ENCODE measurements at regions not wholly inside any gene's neighbourhood (a gene's known extent, or its start where the extent isn't known, plus 50 kb on each side); places are given as distances from the start of the nearest gene placed in this dataset.
"Not testable (repeated sequence)": the region's sequence is repeated elsewhere in the genome, so short reads cannot be mapped to it uniquely, and the experiment has no call there.

DNA sequence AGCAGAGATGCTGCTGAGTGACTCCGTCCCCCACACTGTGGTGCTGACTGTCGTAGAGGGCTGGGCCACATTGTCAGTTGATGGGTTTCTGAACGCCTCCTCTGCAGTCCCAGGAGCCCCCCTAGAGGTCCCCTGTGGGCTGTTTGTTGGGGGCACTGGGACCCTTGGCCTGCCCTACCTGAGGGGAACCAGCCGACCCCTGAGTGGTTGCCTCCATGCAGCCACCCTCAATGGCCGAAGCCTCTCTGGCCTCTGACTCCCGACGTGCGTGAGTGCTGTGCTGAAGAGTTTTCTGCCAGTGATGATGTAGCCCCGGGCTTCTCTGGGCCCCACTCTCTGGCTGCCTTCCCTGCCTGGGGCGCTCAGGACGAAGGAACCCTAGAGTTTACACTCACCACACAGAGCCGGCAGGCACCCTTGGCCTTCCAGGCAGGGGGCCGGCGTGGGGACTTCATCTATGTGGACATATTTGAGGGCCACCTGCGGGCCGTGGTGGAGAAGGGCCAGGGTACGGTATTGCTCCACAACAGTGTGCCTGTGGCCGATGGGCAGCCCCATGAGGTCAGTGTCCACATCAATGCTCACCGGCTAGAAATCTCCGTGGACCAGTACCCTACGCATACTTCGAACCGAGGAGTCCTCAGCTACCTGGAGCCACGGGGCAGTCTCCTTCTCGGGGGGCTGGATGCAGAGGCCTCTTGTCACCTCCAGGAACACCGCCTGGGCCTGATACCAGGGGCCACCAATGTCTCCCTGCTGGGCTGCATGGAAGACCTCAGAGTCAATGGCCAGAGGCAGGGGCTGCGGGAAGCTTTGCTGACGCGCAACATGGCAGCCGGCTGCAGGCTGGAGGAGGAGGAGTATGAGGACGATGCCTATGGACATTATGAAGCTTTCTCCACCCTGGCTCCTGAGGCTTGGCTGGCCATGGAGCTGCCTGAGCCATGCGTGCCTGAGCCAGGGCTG, 181.1 kb downstream of the TBC1D2B start:
- not testable (repeated sequence) for DNase-seq

- DNase-seq = no peak
Observed at GRCh38 chr15:77895742-77896141, 181.8 kb downstream of the TBC1D2B start.

DNA sequence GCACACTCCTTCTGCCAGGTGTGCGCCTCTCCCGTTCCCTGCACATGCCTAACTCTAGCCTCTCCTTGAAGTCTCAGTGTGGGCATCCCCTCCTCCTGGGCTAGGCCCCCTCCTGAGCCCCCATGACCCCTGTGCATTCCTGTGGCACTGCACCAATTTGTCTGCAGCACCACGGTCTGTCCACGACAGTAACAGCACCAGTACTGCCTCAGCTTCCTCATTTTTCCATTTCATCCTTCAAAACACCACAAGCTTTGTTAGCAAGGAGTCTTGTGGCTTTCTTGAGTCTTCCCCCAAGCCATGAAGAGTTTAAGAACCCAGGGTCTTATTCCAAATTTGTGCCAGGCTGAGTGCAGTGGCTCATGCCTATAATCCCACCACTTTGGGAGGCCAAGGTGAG, 182.4 kb downstream of the TBC1D2B start:
- DNase-seq = not testable (repeated sequence)

GRCh38 chr15:77893671-77894640, 183.6 kb downstream of the TBC1D2B start:
- DNase-seq = not testable (repeated sequence)

DNA sequence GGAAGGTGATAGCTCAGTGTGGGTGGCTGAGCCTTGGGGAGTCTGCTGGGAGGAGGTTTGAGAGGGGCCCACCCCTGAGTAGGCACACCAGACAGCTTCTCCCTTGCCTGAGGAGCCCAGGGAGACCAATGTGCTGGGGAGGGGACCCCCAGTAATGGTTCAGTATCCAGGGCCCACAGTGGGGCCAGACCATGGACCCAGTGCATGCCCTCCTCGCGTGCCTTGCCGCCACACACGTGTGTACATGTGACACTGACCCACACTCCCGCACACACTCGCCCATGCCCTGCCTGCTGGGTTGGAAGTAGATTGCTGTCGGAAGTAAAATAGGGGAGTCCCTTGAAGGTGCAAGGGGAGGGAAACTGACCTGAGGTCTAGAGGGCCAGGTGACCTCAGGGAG, 184.3 kb downstream of the TBC1D2B start:
- DNase-seq = not testable (repeated sequence)

- no peak for DNase-seq
Observed at GRCh38 chr15:77892335-77892734, 185.2 kb downstream of the TBC1D2B start.

GRCh38 chr15:77891862-77892261, 185.6 kb downstream of the TBC1D2B start:
- not testable (repeated sequence) for DNase-seq

DNA sequence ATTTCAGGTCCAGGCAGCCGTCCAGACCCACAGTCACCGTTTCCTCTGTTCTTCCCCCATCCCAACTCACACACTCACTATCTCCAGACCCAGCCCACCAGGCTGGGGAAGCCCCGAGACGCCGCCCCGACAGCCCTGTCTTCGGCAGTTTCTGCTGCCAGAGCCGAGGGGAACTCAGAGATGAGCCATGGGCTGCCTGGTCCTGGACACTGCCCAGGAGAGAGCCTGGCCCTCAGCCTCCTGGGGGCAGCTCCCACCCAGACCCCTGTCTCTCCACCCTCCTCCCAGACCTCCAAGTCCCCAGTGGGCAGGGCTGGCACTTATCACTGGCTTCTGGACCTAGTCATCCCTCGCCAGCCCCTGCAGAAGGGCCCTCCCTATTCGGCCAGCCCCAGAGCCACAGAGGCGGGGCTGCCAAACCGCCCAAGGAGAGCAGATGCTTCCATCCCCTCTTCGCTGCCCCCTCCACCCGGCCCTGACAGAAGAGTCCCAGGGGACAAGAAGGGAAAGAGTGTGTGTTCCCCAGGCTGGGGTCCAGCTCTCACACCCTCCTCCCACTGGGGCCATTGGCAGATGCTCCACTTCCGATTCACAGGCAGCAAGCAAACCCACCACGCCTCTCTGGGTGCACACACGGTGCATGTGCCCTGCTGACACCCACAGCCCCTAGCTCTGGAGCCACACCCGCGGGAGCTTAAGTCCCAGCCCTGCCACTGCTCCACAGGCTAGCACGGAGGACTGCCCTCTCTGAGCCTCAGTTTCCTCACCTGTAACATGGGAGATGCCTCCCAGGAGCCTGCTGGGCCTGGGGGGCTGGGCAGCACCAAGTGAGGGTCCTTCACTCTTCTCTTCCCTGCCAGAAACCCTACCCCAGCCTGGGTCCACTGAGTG, 186.4 kb downstream of the TBC1D2B start:
- not testable (repeated sequence) for DNase-seq

DNA sequence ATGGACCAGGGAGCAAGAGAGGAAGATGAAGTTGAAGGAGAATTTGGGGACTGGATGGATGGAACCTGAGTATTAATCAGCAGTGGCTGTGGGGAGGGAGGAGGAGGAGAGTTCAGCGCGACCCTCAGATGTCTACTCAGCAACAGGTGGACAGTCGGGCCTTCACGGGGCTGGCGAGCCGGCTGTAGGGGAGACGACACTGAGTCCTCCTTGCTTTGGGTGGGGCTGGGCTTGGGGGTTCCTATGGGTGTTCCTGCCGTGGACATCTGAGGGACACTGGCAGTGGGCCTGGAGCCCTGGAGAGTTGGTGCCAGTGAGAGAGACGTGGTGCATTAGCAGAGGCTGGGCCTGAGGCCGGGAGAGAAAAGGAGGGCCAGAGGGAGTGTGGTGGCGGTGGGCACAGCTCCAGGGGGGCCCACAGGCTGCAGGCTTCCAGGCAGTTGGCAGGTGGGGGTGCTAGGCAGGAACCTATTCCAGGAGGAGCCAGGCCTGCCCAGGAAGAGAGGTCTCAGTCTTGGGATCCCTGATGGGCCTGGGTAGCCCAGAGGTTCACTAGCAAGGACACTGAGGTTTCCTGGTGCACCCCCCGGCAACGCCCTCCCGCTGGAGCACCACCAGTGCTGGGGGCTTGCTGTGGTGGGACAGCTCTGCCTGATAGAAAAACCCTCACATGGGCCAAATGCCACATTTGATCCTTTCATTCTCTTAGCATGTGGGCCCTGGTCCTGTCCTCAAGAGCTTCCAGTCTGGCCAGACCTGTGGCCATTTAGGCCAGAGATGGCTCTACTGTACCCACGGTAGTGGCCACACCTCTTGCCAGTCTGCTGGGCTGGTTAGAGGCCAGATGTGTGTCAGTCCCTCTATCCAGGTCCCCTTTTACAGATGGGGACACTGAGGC, 187.4 kb downstream of the TBC1D2B start:
- DNase-seq = not testable (repeated sequence)

DNA sequence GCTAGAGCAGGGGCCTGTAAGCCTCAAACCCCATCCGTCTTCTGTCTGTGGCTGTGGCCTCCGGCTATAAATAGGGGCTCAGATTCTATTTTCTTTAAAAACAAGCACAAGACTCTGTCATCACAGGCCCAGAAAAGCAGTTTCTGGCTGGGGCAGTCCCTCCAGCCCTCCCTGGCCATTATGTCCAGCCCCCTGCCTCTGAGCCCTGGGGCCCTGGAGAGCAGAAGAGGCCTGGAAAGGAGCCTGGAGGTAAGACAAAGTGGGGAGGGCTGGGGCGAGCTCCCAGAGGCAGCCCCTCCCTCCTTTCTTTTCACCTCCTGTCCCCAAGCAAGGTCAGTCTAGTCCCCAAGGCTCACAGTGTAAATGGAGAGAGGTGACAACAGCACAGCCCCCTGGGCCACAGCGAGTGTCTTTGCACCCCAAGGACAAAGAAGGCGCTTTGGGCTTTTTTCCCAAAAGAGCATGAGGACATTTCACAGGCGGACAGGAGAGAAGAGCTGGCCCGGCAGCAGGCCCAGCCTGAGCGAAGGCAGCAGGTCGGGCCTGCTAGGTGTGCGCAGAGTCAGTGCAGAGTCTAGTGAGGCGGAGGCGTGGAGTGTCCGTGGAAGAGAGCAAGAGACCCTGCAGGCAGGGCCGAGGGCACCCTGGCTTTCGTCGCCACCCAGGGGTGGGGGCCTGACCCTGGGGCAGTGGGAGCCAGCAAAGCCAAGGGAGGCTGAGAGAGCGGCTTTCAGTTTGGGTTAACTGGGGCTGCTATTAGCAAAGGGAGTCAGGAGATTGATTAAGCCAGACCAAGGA, 188.3 kb downstream of the TBC1D2B start:
- DNase-seq = no peak

DNA sequence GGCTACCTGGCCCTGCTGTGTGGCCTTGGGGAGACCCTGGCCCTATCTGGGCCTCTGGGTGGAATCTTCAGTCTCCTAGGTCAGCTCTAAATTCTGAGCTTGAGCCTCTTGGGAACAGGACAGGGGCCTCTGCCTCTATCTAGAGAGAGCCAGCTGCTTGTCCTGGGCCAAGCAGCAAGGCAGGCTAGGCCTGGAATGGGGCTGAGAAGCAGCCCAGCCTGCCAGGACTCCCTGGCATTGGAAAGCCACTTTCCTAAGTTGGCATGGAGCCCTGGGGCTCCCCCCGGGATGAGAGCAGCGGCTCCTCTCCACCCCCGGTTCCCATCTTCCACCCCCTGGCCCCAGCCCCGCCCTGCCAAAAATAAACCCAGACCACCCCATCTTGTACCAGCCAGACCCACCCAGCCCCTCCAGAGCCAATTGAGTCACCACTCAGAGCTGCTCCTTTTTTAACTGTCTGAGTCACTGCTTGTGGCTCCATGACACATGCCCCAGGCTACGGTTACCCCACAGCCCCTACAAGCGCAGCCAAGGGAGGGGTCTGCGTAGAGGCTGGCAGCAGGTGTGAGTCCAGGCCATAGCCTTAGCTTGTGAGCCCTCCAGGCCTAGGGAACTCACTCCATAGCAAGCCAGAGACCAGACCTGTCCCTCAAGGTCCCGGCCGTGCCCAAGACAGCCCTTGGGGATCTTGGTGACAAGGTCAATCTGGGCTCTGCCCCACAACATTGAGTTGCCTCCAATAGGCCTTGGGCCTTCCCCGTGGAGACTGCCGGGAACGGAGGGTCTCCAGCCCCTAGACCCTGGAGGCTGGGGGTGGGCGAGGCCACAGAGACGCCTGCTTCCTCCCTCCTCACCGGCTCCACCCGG, 189.7 kb downstream of the TBC1D2B start:
- DNase-seq = not testable (repeated sequence)

DNA sequence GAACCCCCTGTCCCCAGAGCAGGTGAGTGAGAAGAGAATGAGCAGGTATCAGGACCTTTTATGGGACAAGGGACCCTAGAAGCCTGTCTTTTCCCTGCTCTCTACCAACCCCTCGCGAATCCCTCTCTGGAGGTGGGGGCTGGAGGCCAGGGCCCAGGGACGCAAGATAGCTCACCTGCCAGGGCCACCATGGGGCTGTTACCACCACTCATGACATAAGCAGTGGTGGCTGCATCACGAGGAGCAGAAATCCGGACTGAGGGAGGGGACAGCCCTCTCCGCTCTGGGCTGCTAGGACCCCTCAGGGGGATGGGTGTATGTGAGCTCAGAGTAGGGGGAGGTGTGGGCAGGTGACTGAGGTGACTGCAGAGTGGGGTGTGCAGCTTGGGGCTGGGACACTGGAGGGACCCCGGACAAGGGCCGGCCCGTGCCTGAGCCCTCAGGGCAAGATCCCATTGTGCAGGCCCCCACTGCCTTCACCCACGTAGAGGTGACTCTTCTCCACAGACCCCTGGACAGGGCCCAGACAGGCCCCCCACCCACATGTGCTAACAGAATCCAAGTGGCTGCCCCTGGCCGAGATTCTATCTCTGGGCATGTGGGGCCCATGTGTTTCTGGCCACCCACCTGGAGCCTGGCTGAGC, 190.6 kb downstream of the TBC1D2B start:
- DNase-seq = no peak

- not testable (repeated sequence) for DNase-seq
Observed at GRCh38 chr15:77885877-77886500, 191.5 kb downstream of the TBC1D2B start.

DNA sequence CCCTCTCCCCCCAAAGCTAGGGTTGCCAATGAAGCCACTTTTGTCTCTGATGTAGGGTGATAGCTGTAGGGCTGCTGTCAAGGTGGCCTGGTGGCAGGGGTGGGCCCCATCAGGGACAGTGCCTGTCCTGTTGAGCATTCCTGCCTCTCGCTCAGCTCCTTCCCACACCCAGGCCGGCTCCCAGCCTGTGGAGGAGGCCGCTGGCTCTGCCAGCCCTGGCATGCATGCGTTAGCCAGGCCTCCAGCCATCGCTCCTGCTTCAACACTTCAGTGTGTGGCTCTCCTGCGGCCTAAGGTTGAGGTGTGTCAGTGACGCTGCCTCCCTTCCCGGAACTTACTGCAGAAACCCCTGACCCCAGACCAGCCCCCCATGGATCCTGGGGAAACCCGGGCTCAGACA, 194.5 kb downstream of the TBC1D2B start:
- not testable (repeated sequence) for DNase-seq

DNA sequence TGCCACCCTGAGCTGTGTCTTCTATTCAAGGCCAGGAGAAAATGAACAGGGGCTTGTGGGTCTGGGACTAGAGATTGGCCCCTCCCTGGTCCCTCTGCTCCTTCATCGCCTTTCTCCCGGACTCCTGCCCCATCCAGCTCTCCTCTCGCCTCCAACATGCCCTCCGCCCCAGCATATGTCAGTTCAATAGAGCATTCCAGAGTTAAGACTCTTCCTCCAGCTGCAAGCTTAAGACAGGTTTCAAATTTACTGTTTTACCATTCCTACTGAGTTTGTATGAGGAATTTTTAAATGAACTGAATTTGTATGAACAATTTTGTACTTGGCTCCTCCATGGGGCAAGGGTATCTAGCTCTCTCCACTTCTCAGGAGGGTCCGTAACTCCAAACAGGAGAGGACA, 195.6 kb downstream of the TBC1D2B start:
- DNase-seq = no peak

DNA sequence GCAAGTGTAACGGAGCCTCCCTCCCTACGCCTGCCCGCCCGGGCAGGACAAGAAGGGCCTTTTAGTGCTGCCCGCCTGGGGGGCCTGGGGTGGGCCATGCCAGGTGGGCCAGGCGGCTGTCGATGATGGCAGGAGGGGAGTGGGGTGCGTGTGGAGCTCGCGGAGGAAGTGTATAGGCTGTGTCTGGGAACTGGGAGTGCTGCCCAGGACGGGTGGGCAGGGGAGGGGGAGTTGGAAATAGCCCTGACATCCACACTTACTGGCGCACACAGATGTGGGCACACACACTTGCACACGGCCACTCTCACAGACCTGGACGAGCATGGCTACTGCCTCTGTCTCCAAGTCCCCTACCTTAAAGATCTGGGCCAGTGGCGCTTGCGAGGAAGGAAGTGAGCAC, 196.0 kb downstream of the TBC1D2B start:
- not testable (repeated sequence) for DNase-seq

DNA sequence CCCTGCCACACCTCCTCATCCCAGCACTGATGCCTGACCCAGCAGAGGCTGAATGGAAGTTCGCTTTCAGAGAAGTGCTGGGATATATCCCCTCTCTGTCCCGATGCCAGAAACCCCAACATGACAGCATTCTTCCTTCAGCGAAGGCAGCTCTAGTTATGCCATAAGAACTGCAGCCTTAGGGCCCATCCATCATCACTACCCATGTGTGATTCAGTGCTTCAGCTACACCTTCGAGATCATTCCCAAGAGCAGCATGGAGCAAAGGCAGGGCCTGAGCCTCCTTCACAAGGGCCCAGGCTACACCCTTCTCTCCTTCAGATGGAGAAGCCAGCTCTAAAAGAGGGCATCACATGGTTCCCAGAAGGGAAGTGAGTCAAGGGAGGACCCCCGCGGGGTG, 198.0 kb downstream of the TBC1D2B start:
- not testable (repeated sequence) for DNase-seq

DNA sequence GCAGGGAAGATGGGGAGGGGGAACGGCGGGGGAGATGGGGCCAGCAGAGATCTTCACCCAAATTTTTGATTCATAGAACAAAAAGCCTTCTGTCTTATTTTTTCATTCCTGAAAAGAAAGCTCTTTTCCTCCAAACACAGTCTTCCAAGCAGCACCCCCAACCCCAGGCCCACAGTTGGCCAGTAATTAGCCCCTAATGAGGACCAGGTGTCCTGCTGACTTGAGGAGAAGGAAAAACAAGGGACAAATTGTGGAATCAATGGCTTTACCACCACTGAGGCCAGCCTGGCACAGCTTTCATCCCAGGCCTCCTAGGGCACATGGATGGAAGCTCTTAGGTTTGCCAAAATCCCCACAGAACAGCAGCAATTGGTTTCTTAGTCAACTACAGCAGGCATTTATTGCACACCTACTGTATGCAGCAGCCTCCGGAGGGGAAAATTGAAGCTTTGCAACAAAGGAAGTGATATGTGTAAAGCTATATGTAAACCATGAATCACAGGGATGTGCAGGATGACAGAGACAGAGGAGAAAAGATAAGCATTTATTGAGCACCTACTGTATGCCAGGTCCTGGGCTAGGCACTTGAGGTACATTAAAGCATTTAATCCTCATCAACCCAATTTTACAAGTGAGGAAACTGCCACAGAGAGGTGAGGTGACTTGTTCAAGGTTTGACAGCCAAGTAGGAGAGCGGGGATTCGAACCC, 199.5 kb downstream of the TBC1D2B start:
- DNase-seq = no peak
